Psoas muscle (tissue), 7 donors: ENCODE measurements at regions not wholly inside any gene's neighbourhood (a gene's known extent, or its start where the extent isn't known, plus 50 kb on each side); places are given as distances from the start of the nearest gene placed in this dataset.

Source experiments
- ATAC-seq, 4 donors: fragments of 200-7000 bp; cut with Tn5 transposase; one replicate each; pipeline ENCODE4 v1.9.1; 2020; ENCODE audit warnings: moderate library complexity in 3 of 4, mild to moderate bottlenecking in 2 of 4
- DNase-seq, 2 donors: peaks; one replicate each; pipeline ENCODE4 v3.0.0-alpha.2; 2020
- H3K27ac ChIP-seq: fragments of 200-600 bp; one replicate; pipeline ENCODE4 v1.8.0; 2022
- H3K27me3 ChIP-seq, 3 donors: fragments of 200-600 bp in 1 of 3; one replicate each; pipeline versions ENCODE4 v1.6.1 to v1.8.0; 2013 to 2022; ENCODE audit warnings: low read length in 2 of 3, mild to moderate bottlenecking in 2 of 3, moderate library complexity in 1 of 3; ENCODE audit not compliant: insufficient read depth in 3 of 3
- H3K36me3 ChIP-seq, 2 donors: fragments of 200-600 bp in 1 of 2; one replicate each; pipeline versions ENCODE4 v1.6.1 to v1.8.0; 2013 to 2022; ENCODE audit warnings: low read depth in 1 of 2, mild to moderate bottlenecking in 1 of 2, moderate library complexity in 1 of 2; ENCODE audit not compliant: insufficient read depth in 1 of 2
- H3K4me1 ChIP-seq: fragments of 200-600 bp; one replicate; pipeline ENCODE4 v1.8.0; 2022
- H3K4me3 ChIP-seq: fragments of 200-600 bp; one replicate; pipeline ENCODE4 v1.8.0; 2022; ENCODE audit warnings: mild to moderate bottlenecking
- H3K9me3 ChIP-seq: fragments of 200-600 bp; one replicate; pipeline ENCODE4 v1.8.0; 2022
- CTCF ChIP-seq: fragments of 200-600 bp; IDR thresholded peaks from one replicate; pipeline ENCODE4 v1.8.0; 2022; ENCODE audit warnings: antibody characterized with exemption
- WGBS, 3 donors: extraction: QIAGEN DNeasy Blood & Tissue Kit; methylation state at CpG; one replicate each; pipeline versions ENCODE4 v1.1.6 to v1.1.7; 2013; 5-methylcytosine and 5-hydroxymethylcytosine counted together
- intact Hi-C, 2 donors: fragments of 100-400 bp; cut with DNase I; formaldehyde crosslinking; loops; one replicate each; pipeline versions ENCODE4 v1.11.0 to v1.14.2; 2022
- donor health status: healthy with polysubstance abuse.
- donor health status: DM: no; HTN: no; CAD: no; lungs with moderate emphysema.
- donor health status: Bipolar disorder and iron deficiency.
- donor health status: healthy.
- donor health status: DM: yes; HTN: yes; CAD: no.
- donor health status: DM: no; HTN: no; CAD: no.
- donor health status: DM: yes; HTN: yes; CAD: no.

DNA sequence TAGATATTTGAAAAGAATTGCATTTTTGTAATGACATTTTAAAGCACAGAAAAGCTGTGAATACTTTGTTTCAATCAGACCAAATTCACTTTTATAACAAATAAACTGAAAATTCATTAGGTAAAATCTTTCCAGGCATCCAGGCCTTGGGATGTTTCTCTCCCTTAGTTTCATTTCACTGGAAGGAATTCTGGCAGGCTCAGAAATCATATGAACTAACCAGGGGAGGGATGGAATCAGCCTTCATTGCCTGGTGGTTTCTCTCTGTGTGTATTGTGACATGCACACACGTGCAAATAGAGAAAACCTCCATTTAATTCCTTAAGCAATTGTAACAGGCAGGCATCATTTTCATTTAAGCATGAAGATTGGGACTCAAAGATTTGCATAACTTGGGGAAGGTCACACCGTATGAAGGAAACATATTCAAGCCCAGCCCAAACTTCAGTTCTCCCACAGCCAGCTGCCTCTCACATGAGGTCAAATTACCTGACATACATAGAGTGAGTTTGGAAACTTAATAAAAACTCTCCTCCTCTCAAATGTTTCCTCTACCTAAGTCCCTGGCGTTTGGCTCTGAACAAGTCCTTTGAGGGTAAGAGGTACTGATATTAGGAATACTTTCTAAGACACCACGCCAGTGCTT is 376.1 kb upstream of the MCTP2 start:
- Histone ChIP-seq H3K4me3 (no peak overlapping the region), H3K9me3 (no peaks in the 10 kb centered on the region), H3K4me1 (no peaks in the 10 kb centered on the region), H3K27me3 (no peaks in the 10 kb centered on the region), H3K36me3 (no peaks in the 10 kb centered on the region), H3K27ac (no peak overlapping the region)
- no peak for DNase-seq
- 52 to 58% (median 52%) methylated on average over 4 of the region's 4 CpGs for WGBS, 3 donors
- ATAC-seq: no peak
- TF ChIP-seq CTCF: no peak
- intact Hi-C loops: no loop called here

DNA sequence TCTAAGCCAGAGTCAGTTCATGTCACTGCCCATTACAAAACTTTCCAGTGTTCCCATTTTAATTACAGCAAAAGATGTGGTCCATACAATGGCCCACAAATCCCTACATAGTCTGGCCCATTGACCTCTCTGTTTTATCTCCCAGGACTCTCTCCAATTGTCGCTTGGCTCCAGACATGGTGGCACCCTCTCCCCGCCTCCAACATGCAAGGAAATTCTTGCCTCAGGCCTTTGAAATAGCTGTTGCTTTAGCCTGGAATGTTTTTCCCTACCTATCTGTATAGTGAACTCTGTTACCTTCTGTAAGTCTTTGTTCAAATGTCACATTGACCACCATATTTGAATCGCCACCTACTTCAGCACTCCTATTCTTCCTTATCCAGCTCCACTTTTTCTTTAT is 377.3 kb upstream of the MCTP2 start:
- ATAC-seq (no peak), DNase-seq (no peak)
- no peak overlapping the region for H3K4me3 ChIP-seq
- no peaks in the 10 kb centered on the region for H3K27me3 ChIP-seq
- WGBS, 3 donors: 88 to 98% (median 98%) methylated on average over 3 of the region's 3 CpGs
- no peaks in the 10 kb centered on the region for H3K36me3 ChIP-seq
- H3K4me1 ChIP-seq: no peaks in the 10 kb centered on the region
- intact Hi-C loops: no loop called here
- H3K27ac ChIP-seq: no peak overlapping the region
- TF ChIP-seq CTCF: no peak
- no peaks in the 10 kb centered on the region for H3K9me3 ChIP-seq

DNA sequence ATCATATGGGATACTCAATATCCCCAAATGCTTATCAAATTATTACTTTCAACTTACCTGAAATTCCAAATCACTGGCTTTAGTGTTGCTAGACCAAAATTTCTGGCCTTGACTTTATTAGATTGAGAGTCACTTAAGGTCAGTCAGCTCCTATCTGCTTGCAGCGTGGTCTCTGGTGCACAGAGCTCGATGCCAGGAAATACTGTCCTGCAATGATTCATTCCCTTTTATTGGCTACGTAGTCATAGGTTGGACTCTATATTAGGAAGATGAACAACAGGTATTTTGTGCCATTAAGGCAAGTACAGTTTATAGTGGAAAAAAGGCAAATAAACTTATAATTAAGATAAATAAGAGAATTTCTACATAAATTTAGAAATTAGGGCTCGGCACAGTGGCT is 378.6 kb upstream of the MCTP2 start:
- no peak for TF ChIP-seq CTCF
- no peak for DNase-seq

GRCh38 chr15:93848490-93848889 is 382.9 kb upstream of the MCTP2 start:
- WGBS, 3 donors: 76 to 90% (median 82%) methylated on average over 1 of the region's 1 CpG
- H3K4me3 ChIP-seq: no peak overlapping the region
- H3K27me3 ChIP-seq: no peaks in the 10 kb centered on the region
- intact Hi-C loops: no loop called here
- H3K27ac ChIP-seq: no peak overlapping the region
- ATAC-seq: no peak
- no peak for DNase-seq
- no peaks in the 10 kb centered on the region for H3K9me3 ChIP-seq
- H3K36me3 ChIP-seq: no peaks in the 10 kb centered on the region
- no peak for TF ChIP-seq CTCF
- no peaks in the 10 kb centered on the region for H3K4me1 ChIP-seq

More for the DNA sequence above, 378.6 kb upstream of the MCTP2 start:
- peak in 1 of 4 donors; percentile 54 for ATAC-seq
- Histone ChIP-seq H3K36me3 (no peaks in the 10 kb centered on the region), H3K4me1 (no peaks in the 10 kb centered on the region), H3K4me3 (no peak overlapping the region), H3K27ac (no peak overlapping the region), H3K27me3 (no peaks in the 10 kb centered on the region), H3K9me3 (no peaks in the 10 kb centered on the region)
- intact Hi-C loops: no loop called here
- WGBS, 3 donors: 44 to 58% (median 50%) methylated on average over 4 of the region's 4 CpGs

GRCh38 chr15:93848076-93848475 is 383.3 kb upstream of the MCTP2 start:
- 19 to 26% (median 24%) methylated on average over 3 of the region's 3 CpGs for WGBS, 3 donors
- no peak for ATAC-seq
- no peaks in the 10 kb centered on the region for H3K9me3 ChIP-seq
- DNase-seq: no peak
- no peak overlapping the region for H3K4me3 ChIP-seq
- intact Hi-C loops: no loop called here
- no peaks in the 10 kb centered on the region for H3K36me3 ChIP-seq
- H3K4me1 ChIP-seq: no peaks in the 10 kb centered on the region
- no peak for TF ChIP-seq CTCF
- H3K27ac ChIP-seq: no peak overlapping the region
- H3K27me3 ChIP-seq: no peaks in the 10 kb centered on the region
